Stromal cell of bone marrow (primary cell): ENCODE measurements at regions not wholly inside any gene's neighbourhood (a gene's known extent, or its start where the extent isn't known, plus 50 kb on each side); places are given as distances from the start of the nearest gene placed in this dataset.

Experiments used
- DNase-seq: peaks from one replicate; pipeline ENCODE4 v3.0.0-alpha.2; 2012; ENCODE audit warnings: low read depth

- DNase-seq: no peak
Observed at GRCh38 chr7:67764289-67764688, 767.7 kb downstream of the TYW1 start.

GRCh38 chr7:67765481-67766175 lies 769.0 kb downstream of the TYW1 start:
- DNase-seq: no peak

GRCh38 chr7:67766906-67767410 lies 770.3 kb downstream of the TYW1 start:
- no peak for DNase-seq

GRCh38 chr7:67771846-67772605 lies 775.4 kb downstream of the TYW1 start:
- no peak for DNase-seq

GRCh38 chr7:67773081-67773480 lies 776.4 kb downstream of the TYW1 start:
- DNase-seq: no peak

GRCh38 chr7:67777119-67777518 lies 780.5 kb downstream of the TYW1 start:
- no peak for DNase-seq

- DNase-seq: no peak
Observed at GRCh38 chr7:67781841-67782240, 785.2 kb downstream of the TYW1 start.

- DNase-seq: no peak
Observed at GRCh38 chr7:67786021-67786420, 789.4 kb downstream of the TYW1 start.

- DNase-seq: peak; percentile 17
Observed at GRCh38 chr7:67788669-67789068, 792.0 kb downstream of the TYW1 start.

GRCh38 chr7:67791918-67792317 lies 795.3 kb downstream of the TYW1 start:
- DNase-seq: no peak

GRCh38 chr7:67794544-67794943 lies 797.9 kb downstream of the TYW1 start:
- no peak for DNase-seq

GRCh38 chr7:67803789-67804188 lies 807.2 kb downstream of the TYW1 start:
- no peak for DNase-seq

GRCh38 chr7:67805921-67806471 lies 809.4 kb downstream of the TYW1 start:
- DNase-seq: no peak

GRCh38 chr7:67807826-67808225 lies 811.2 kb downstream of the TYW1 start:
- DNase-seq: no peak

- DNase-seq: no peak
Observed at GRCh38 chr7:67809586-67809985, 813.0 kb downstream of the TYW1 start.

- DNase-seq: no peak
Observed at GRCh38 chr7:67813621-67814292, 817.1 kb downstream of the TYW1 start.

GRCh38 chr7:67817481-67817880 lies 820.8 kb downstream of the TYW1 start:
- no peak for DNase-seq

GRCh38 chr7:67821116-67821515 lies 824.5 kb downstream of the TYW1 start:
- peak; percentile 6 for DNase-seq

- no peak for DNase-seq
Observed at GRCh38 chr7:67823345-67823744, 826.7 kb downstream of the TYW1 start.

- no peak for DNase-seq
Observed at GRCh38 chr7:67825356-67825755, 828.7 kb downstream of the TYW1 start.

- no peak for DNase-seq
Observed at GRCh38 chr7:67841896-67842295, 845.3 kb downstream of the TYW1 start.

- no peak for DNase-seq
Observed at GRCh38 chr7:67842571-67842970, 845.9 kb downstream of the TYW1 start.
